ENCODE measurements at regions not wholly inside any gene's neighbourhood (a gene's known extent, or its start where the extent isn't known, plus 50 kb on each side); places are given as distances from the start of the nearest gene placed in this dataset.

DNA sequence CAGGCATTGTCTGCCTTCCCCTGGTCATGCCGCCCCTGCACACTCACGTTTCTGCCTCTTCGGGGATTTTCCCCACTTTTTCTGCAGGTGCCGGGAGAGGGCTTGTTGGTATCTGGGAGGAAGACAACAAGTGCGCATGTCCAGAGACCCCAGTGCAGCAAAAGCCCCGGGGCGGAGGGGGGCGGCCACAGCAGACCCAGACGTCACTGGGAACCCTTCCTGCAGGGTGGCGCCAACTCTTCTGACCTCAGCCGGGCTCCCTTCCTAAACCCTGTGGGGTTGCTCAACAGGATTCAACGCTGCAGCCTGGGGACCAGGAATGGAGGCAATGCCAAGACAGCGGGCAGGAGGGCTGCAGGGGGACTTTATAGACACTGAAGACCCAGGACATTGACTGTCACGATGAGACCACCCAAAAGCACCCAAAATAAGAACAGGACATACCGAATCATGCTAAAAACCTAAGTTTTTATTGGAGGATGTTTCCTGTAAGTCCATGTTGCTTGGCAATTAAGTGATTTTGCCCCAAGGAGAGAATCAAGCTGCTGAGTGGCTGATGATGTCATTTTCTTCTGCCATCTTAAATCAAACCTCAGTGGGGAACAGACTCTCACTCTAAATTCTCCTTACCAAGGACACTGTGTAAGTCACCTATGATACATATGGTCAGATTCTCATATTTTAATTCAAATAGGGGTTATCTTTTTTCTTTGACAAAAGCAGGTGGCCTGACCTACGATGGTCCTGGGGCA, 62.9 kb upstream of the SIMC1 start:
- 39% methylated on average over 13 of the region's 16 CpGs for WGBS (ENCODE audit: missing lambda C conversion rate)
- ChIA-PET POLR2A (no interaction called here), CTCF (no interaction called here)
- H3K9me3 ChIP-seq = peaks cover 13% of the 10 kb centered on the region
- no peak overlapping the region for H3K27ac ChIP-seq
- no peak for ATAC-seq
- no peaks in the 10 kb centered on the region for H3K4me1 ChIP-seq
- H3K4me3 ChIP-seq = no peak overlapping the region
- FAIRE-seq = no peak
- DNase-seq (ENCODE audit: low read depth in 1 of 2, low spot score in 1 of 2) = no peak
- TF ChIP-seq POLR2A (IDR thresholded peaks at IDR 0.05; ENCODE audit: low read length) (no peak), CEBPB (IDR thresholded peaks at IDR 0.05) (no peak), MAFK (IDR thresholded peaks at IDR 0.05; ENCODE audit: partially characterized antibody) (no peak), ZSCAN20 (CRISPR knock-in tag; IDR thresholded peaks at IDR 0.05) (no peak)
- H3K4me2 ChIP-seq = no peak overlapping the region

DNA sequence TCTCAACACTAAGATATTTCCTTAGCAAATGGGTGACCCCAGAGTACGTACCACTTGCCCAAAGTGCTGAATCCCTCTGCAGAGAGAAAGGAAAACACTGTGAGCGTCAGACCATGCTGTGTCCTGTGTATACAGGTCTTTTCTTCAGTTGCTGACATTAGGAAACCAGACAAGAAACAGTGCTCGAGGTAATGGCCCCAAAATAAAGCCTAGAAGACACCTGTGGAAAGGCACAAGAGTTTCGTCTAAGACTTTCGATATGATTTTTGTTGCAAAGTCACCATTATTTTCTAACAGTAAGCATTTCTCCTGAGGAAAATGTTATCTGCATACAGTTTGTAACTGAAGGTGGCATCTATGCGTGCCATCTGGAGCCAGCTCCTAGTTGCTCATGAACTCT, 62.0 kb upstream of the SIMC1 start:
- Histone ChIP-seq H3K9me3 (peaks cover 13% of the 10 kb centered on the region), H3K4me1 (no peaks in the 10 kb centered on the region), H3K27ac (no peak overlapping the region), H3K4me2 (no peak overlapping the region), H3K4me3 (no peak overlapping the region)
- ChIA-PET CTCF (interaction anchor here (0.7 kb wide), 1 partner anchor 1553 kb away, joined by 3 read pairs; no protein-coding TSS in a partner anchor), POLR2A (no interaction called here)
- DNase-seq (ENCODE audit: low read depth in 1 of 2, low spot score in 1 of 2) (no peak), FAIRE-seq (no peak), ATAC-seq (no peak)
- 43% methylated on average over 6 of the region's 6 CpGs for WGBS (ENCODE audit: missing lambda C conversion rate)
- TF ChIP-seq CBX8 (IDR thresholded peaks at IDR 0.05) = no peak
- TF ChIP-seq MAFK (IDR thresholded peaks at IDR 0.05; ENCODE audit: partially characterized antibody) = peak; percentile 3

- no peak for ATAC-seq
- POLR2A ChIA-PET = no interaction called here
- TF ChIP-seq HOXA7 (CRISPR knock-in tag; IDR thresholded peaks at IDR 0.05) (no peak), MYC (IDR thresholded peaks at IDR 0.05; ENCODE audit: borderline replicate concordance, low read length) (no peak), ZSCAN20 (CRISPR knock-in tag; IDR thresholded peaks at IDR 0.05) (no peak), CHD2 (IDR thresholded peaks at IDR 0.05; ENCODE audit: low read length, partially characterized antibody) (no peak), RNF2 (IDR thresholded peaks at IDR 0.05; ENCODE audit: borderline replicate concordance, low read depth) (no peak), SMC3 (IDR thresholded peaks at IDR 0.05) (no peak), GATA3 (IDR thresholded peaks at IDR 0.05; ENCODE audit: borderline replicate concordance) (no peak), HOXB13 (CRISPR knock-in tag; IDR thresholded peaks at IDR 0.05; ENCODE audit: low read depth) (no peak), CBX8 (IDR thresholded peaks at IDR 0.05) (no peak), ESRRA (IDR thresholded peaks at IDR 0.05; ENCODE audit: borderline replicate concordance, low read length) (no peak), JUNB (IDR thresholded peaks at IDR 0.05) (no peak), MAFK (IDR thresholded peaks at IDR 0.05; ENCODE audit: partially characterized antibody) (no peak), ZNF302 (CRISPR knock-in tag; IDR thresholded peaks at IDR 0.05) (no peak)
- TF ChIP-seq, protein P1, sequence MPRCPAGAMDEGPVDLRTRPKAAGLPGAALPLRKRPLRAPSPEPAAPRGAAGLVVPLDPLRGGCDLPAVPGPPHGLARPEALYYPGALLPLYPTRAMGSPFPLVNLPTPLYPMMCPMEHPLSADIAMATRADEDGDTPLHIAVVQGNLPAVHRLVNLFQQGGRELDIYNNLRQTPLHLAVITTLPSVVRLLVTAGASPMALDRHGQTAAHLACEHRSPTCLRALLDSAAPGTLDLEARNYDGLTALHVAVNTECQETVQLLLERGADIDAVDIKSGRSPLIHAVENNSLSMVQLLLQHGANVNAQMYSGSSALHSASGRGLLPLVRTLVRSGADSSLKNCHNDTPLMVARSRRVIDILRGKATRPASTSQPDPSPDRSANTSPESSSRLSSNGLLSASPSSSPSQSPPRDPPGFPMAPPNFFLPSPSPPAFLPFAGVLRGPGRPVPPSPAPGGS (IDR thresholded peaks at IDR 0.05) = no peak
- TF ChIP-seq, protein P2, sequence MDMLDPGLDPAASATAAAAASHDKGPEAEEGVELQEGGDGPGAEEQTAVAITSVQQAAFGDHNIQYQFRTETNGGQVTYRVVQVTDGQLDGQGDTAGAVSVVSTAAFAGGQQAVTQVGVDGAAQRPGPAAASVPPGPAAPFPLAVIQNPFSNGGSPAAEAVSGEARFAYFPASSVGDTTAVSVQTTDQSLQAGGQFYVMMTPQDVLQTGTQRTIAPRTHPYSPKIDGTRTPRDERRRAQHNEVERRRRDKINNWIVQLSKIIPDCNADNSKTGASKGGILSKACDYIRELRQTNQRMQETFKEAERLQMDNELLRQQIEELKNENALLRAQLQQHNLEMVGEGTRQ (IDR thresholded peaks at IDR 0.05) = no peak
- Histone ChIP-seq H3K27ac (no peak overlapping the region), H3K4me1 (no peaks in the 10 kb centered on the region), H3K4me2 (no peak overlapping the region), H3K9me3 (peaks cover 13% of the 10 kb centered on the region), H3K4me3 (no peak overlapping the region)
- WGBS (ENCODE audit: missing lambda C conversion rate) = 91% methylated on average over 3 of the region's 3 CpGs
- CTCF ChIA-PET = no interaction called here
- FAIRE-seq = no peak
- peak in 1 of 2 experiments; percentile 14 for DNase-seq (ENCODE audit: low read depth in 1 of 2, low spot score in 1 of 2)
These were observed 59.4 kb upstream of the SIMC1 start for GRCh38 chr5:176178789-176179188.

- no peak overlapping the region for H3K4me2 ChIP-seq
- FAIRE-seq (no peak), ATAC-seq (peak in 1 of 2 experiments; percentile 16; a peak in 2 of 6 replicates), DNase-seq (ENCODE audit: low read depth in 1 of 2, low spot score in 1 of 2) (no peak)
- H3K27ac ChIP-seq = no peak overlapping the region
- no peak overlapping the region for H3K4me3 ChIP-seq
- ChIA-PET POLR2A (no interaction called here), CTCF (no interaction called here)
- 30% methylated on average over 3 of the region's 3 CpGs for WGBS (ENCODE audit: missing lambda C conversion rate)
- TF ChIP-seq, protein P3, sequence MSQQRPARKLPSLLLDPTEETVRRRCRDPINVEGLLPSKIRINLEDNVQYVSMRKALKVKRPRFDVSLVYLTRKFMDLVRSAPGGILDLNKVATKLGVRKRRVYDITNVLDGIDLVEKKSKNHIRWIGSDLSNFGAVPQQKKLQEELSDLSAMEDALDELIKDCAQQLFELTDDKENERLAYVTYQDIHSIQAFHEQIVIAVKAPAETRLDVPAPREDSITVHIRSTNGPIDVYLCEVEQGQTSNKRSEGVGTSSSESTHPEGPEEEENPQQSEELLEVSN (IDR thresholded peaks at IDR 0.05; ENCODE audit: borderline replicate concordance, low read depth) = no peak
- TF ChIP-seq ZC3H11A (IDR thresholded peaks at IDR 0.05) (no peak), FOSB (CRISPR knock-in tag; IDR thresholded peaks at IDR 0.05) (no peak), CHD2 (IDR thresholded peaks at IDR 0.05; ENCODE audit: low read length, partially characterized antibody) (no peak), POLR2A (IDR thresholded peaks at IDR 0.05; ENCODE audit: low read length) (no peak), JUN (IDR thresholded peaks at IDR 0.05) (no peak)
- TF ChIP-seq, protein P4, sequence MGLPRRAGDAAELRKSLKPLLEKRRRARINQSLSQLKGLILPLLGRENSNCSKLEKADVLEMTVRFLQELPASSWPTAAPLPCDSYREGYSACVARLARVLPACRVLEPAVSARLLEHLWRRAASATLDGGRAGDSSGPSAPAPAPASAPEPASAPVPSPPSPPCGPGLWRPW (IDR thresholded peaks at IDR 0.05) = no peak
- no peaks in the 10 kb centered on the region for H3K4me1 ChIP-seq
- peaks cover 13% of the 10 kb centered on the region for H3K9me3 ChIP-seq
These were observed 57.9 kb upstream of the SIMC1 start for GRCh38 chr5:176180339-176180738.
